ENCODE measurements at regions not wholly inside any gene's neighbourhood (a gene's known extent, or its start where the extent isn't known, plus 50 kb on each side); places are given as distances from the start of the nearest gene placed in this dataset.

DNA sequence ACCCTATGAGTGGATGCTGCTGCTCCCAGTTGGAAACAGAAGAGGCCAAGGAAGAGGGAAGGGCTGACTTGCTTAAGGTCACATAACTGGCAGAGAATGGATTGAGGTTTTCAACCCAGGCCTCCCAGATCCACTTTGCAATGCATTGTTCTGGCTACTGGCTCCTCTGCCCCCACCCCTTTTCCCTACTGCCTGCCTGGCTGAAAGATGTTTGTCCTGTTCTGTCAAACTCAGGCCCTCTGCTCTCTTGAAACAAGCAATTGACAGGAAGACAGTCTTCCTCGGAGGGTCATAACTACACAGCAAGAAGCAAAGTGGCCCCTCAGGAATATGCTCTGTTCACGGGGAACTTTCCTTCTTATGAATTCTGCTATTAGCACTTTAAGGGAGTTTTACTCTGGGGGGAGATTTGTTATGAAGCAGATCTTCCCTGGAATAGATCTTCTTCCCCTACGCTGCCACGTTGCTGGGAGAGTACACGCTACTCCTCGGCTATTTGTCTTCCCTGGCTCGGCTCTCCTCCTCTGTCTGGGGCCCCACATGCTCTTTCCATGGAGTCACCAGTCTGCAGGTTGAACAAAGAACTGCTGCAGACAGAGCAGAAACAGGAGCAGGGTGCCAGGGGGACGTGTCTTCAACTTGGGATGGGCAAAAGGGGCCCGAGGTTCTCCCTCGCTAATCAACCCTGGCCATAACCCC, 436.1 kb downstream of the TYW1 start:
- WGBS (ENCODE audit: insufficient coverage), result 87% methylated on average over 6 of the region's 10 CpGs
- H3K36me3 ChIP-seq (ENCODE audit: control insufficient read depth in 4 of 4, insufficient read depth in 4 of 4, low read length in 3 of 4), result no peaks in the 10 kb centered on the region
- ChIA-PET CTCF (no interaction called here), POLR2A (no interaction called here)
- H3K27ac ChIP-seq (ENCODE audit: insufficient read depth in 1 of 2, low read depth in 1 of 2, low read length in 2 of 2, poor library complexity in 1 of 2, severe bottlenecking in 2 of 2), result no peak overlapping the region
- H3K4me1 ChIP-seq (ENCODE audit: control extremely low read depth in 1 of 4, control insufficient read depth in 4 of 4, insufficient read depth in 4 of 4, low read length in 3 of 4), result no peaks in the 10 kb centered on the region
- no peak for DNase-seq
- H3K9me3 ChIP-seq (ENCODE audit: control extremely low read depth in 1 of 5, control insufficient read depth in 4 of 5, insufficient read depth in 2 of 5, low read depth in 1 of 5, low read length in 4 of 5), result peaks cover 0 to 10% (median 6%) of the 10 kb centered on the region in 5 experiments
- H3K4me3 ChIP-seq (ENCODE audit: control insufficient read depth in 1 of 7, extremely low read depth in 1 of 7, insufficient read depth in 4 of 7, low read depth in 2 of 7, low read length in 6 of 7), result no peak overlapping the region
- peaks cover 0 to 2% (median 0%) of the 10 kb centered on the region in 5 experiments for H3K27me3 ChIP-seq (replicated peaks in 2 of 5; ENCODE audit: control insufficient read depth in 4 of 5, insufficient read depth in 5 of 5, low read length in 4 of 5)

DNA sequence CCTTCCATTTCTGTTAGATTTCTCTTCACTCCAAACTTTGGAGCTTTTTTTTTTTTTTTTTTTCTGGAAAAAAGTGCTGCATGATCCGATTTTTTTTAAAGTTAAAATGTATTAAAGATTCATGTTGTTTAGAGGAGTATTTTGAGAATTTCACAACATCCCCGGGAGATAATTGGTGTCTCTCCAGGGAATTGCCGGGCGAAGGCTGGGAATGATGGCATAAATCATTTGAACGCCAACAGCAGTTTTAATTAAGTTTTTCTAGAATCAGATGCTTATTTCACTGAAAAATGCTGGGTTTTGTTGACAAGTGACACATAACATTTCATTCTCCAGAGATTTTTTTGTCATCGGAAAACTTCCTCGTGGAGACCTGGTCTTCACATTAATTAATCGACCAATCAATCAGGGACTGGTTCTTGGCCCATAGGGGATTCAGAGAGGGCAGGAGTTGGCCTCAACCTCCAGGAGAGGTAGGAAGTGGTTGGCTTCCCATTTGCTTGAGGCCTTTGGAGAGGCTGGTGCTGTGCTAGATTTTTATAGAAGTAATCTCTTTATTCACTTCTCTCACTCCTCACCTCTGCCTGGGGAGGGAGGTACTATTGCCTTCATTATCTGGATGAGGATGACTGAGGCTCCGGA, 439.4 kb downstream of the TYW1 start:
- H3K4me3 ChIP-seq (ENCODE audit: control insufficient read depth in 1 of 7, extremely low read depth in 1 of 7, insufficient read depth in 4 of 7, low read depth in 2 of 7, low read length in 6 of 7), result no peak overlapping the region
- DNase-seq, result no peak
- ChIA-PET CTCF (no interaction called here), POLR2A (no interaction called here)
- peaks cover 0 to 7% (median 3%) of the 10 kb centered on the region in 5 experiments for H3K27me3 ChIP-seq (replicated peaks in 2 of 5; ENCODE audit: control insufficient read depth in 4 of 5, insufficient read depth in 5 of 5, low read length in 4 of 5)
- no peak overlapping the region for H3K27ac ChIP-seq (ENCODE audit: insufficient read depth in 1 of 2, low read depth in 1 of 2, low read length in 2 of 2, poor library complexity in 1 of 2, severe bottlenecking in 2 of 2)
- no peaks in the 10 kb centered on the region for H3K36me3 ChIP-seq (ENCODE audit: control insufficient read depth in 4 of 4, insufficient read depth in 4 of 4, low read length in 3 of 4)
- H3K9me3 ChIP-seq (ENCODE audit: control extremely low read depth in 1 of 5, control insufficient read depth in 4 of 5, insufficient read depth in 2 of 5, low read depth in 1 of 5, low read length in 4 of 5), result peaks cover 0 to 8% (median 2%) of the 10 kb centered on the region in 5 experiments
- H3K4me1 ChIP-seq (ENCODE audit: control extremely low read depth in 1 of 4, control insufficient read depth in 4 of 4, insufficient read depth in 4 of 4, low read length in 3 of 4), result no peaks in the 10 kb centered on the region
- 100% methylated on average over 3 of the region's 9 CpGs for WGBS (ENCODE audit: insufficient coverage)

- Histone ChIP-seq H3K36me3 (ENCODE audit: control insufficient read depth in 4 of 4, insufficient read depth in 4 of 4, low read length in 3 of 4) (no peaks in the 10 kb centered on the region), H3K27ac (ENCODE audit: insufficient read depth in 1 of 2, low read depth in 1 of 2, low read length in 2 of 2, poor library complexity in 1 of 2, severe bottlenecking in 2 of 2) (no peak overlapping the region), H3K4me1 (ENCODE audit: control extremely low read depth in 1 of 4, control insufficient read depth in 4 of 4, insufficient read depth in 4 of 4, low read length in 3 of 4) (no peaks in the 10 kb centered on the region), H3K9me3 (ENCODE audit: control extremely low read depth in 1 of 5, control insufficient read depth in 4 of 5, insufficient read depth in 2 of 5, low read depth in 1 of 5, low read length in 4 of 5) (peaks cover 0 to 5% (median 2%) of the 10 kb centered on the region in 5 experiments), H3K27me3 (replicated peaks in 2 of 5; ENCODE audit: control insufficient read depth in 4 of 5, insufficient read depth in 5 of 5, low read length in 4 of 5) (peaks cover 0 to 7% (median 3%) of the 10 kb centered on the region in 5 experiments), H3K4me3 (ENCODE audit: control insufficient read depth in 1 of 7, extremely low read depth in 1 of 7, insufficient read depth in 4 of 7, low read depth in 2 of 7, low read length in 6 of 7) (no peak overlapping the region)
- DNase-seq, result no peak
- ChIA-PET POLR2A (no interaction called here), CTCF (no interaction called here)
- WGBS (ENCODE audit: insufficient coverage), result 50% methylated on average over 1 of the region's 7 CpGs
Measured at GRCh38 chr7:67438198-67438882, 441.7 kb downstream of the TYW1 start.

- no peak for DNase-seq
- peaks cover 0 to 2% (median 0%) of the 10 kb centered on the region in 5 experiments for H3K9me3 ChIP-seq (ENCODE audit: control extremely low read depth in 1 of 5, control insufficient read depth in 4 of 5, insufficient read depth in 2 of 5, low read depth in 1 of 5, low read length in 4 of 5)
- no peaks in the 10 kb centered on the region for H3K4me1 ChIP-seq (ENCODE audit: control extremely low read depth in 1 of 4, control insufficient read depth in 4 of 4, insufficient read depth in 4 of 4, low read length in 3 of 4)
- WGBS (ENCODE audit: insufficient coverage), result 70% methylated on average over 9 of the region's 13 CpGs
- ChIA-PET CTCF (no interaction called here), POLR2A (no interaction called here)
- H3K36me3 ChIP-seq (ENCODE audit: control insufficient read depth in 4 of 4, insufficient read depth in 4 of 4, low read length in 3 of 4), result no peaks in the 10 kb centered on the region
- no peak overlapping the region for H3K4me3 ChIP-seq (ENCODE audit: control insufficient read depth in 1 of 7, extremely low read depth in 1 of 7, insufficient read depth in 4 of 7, low read depth in 2 of 7, low read length in 6 of 7)
- peaks cover 0 to 7% (median 3%) of the 10 kb centered on the region in 5 experiments for H3K27me3 ChIP-seq (replicated peaks in 2 of 5; ENCODE audit: control insufficient read depth in 4 of 5, insufficient read depth in 5 of 5, low read length in 4 of 5)
- no peak overlapping the region for H3K27ac ChIP-seq (ENCODE audit: insufficient read depth in 1 of 2, low read depth in 1 of 2, low read length in 2 of 2, poor library complexity in 1 of 2, severe bottlenecking in 2 of 2)
Measured at GRCh38 chr7:67438913-67439505, 442.4 kb downstream of the TYW1 start.

DNA sequence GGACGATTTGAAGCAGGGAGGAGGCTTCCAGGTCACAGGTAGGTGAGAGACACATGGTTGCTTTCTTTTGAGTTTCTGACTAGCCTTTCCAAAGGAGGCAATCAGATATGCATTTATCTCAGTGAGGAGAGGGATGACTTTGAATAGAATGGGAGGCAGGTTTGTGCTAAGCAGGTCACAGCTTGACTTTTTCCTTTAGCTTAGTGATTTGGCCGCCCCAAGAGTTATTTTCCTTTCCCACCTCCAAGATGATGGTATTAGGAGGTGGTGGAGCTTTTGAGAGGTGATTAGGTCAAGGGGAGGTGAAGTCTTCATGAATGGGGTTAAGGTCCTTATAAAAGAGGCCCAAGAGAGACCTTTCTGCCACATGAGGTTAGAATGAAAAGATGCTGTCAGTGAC, 443.7 kb downstream of the TYW1 start:
- no peak for DNase-seq
- POLR2A ChIA-PET, result no interaction called here
- peaks cover 0 to 7% (median 3%) of the 10 kb centered on the region in 5 experiments for H3K27me3 ChIP-seq (replicated peaks in 2 of 5; ENCODE audit: control insufficient read depth in 4 of 5, insufficient read depth in 5 of 5, low read length in 4 of 5)
- CTCF ChIA-PET, result no interaction called here
- 56% methylated on average over 1 of the region's 2 CpGs for WGBS (ENCODE audit: insufficient coverage)
- no peak overlapping the region for H3K27ac ChIP-seq (ENCODE audit: insufficient read depth in 1 of 2, low read depth in 1 of 2, low read length in 2 of 2, poor library complexity in 1 of 2, severe bottlenecking in 2 of 2)
- H3K4me3 ChIP-seq (ENCODE audit: control insufficient read depth in 1 of 7, extremely low read depth in 1 of 7, insufficient read depth in 4 of 7, low read depth in 2 of 7, low read length in 6 of 7), result no peak overlapping the region
- no peaks in the 10 kb centered on the region for H3K4me1 ChIP-seq (ENCODE audit: control extremely low read depth in 1 of 4, control insufficient read depth in 4 of 4, insufficient read depth in 4 of 4, low read length in 3 of 4)
- H3K9me3 ChIP-seq (ENCODE audit: control extremely low read depth in 1 of 5, control insufficient read depth in 4 of 5, insufficient read depth in 2 of 5, low read depth in 1 of 5, low read length in 4 of 5), result peaks cover 0 to 7% (median 0%) of the 10 kb centered on the region in 5 experiments
- no peaks in the 10 kb centered on the region for H3K36me3 ChIP-seq (ENCODE audit: control insufficient read depth in 4 of 4, insufficient read depth in 4 of 4, low read length in 3 of 4)

GRCh38 chr7:67445728-67446127, 449.1 kb downstream of the TYW1 start:
- H3K36me3 ChIP-seq (ENCODE audit: control insufficient read depth in 4 of 4, insufficient read depth in 4 of 4, low read length in 3 of 4), result no peaks in the 10 kb centered on the region
- 100% methylated on average over 2 of the region's 4 CpGs for WGBS (ENCODE audit: insufficient coverage)
- H3K4me1 ChIP-seq (ENCODE audit: control extremely low read depth in 1 of 4, control insufficient read depth in 4 of 4, insufficient read depth in 4 of 4, low read length in 3 of 4), result no peaks in the 10 kb centered on the region
- peaks cover 0 to 10% (median 0%) of the 10 kb centered on the region in 5 experiments for H3K9me3 ChIP-seq (ENCODE audit: control extremely low read depth in 1 of 5, control insufficient read depth in 4 of 5, insufficient read depth in 2 of 5, low read depth in 1 of 5, low read length in 4 of 5)
- H3K27me3 ChIP-seq (replicated peaks in 2 of 5; ENCODE audit: control insufficient read depth in 4 of 5, insufficient read depth in 5 of 5, low read length in 4 of 5), result no peaks in the 10 kb centered on the region
- CTCF ChIA-PET, result no interaction called here
- no peak overlapping the region for H3K4me3 ChIP-seq (ENCODE audit: control insufficient read depth in 1 of 7, extremely low read depth in 1 of 7, insufficient read depth in 4 of 7, low read depth in 2 of 7, low read length in 6 of 7)
- no peak overlapping the region for H3K27ac ChIP-seq (ENCODE audit: insufficient read depth in 1 of 2, low read depth in 1 of 2, low read length in 2 of 2, poor library complexity in 1 of 2, severe bottlenecking in 2 of 2)
- no peak for DNase-seq
- POLR2A ChIA-PET, result no interaction called here

DNA sequence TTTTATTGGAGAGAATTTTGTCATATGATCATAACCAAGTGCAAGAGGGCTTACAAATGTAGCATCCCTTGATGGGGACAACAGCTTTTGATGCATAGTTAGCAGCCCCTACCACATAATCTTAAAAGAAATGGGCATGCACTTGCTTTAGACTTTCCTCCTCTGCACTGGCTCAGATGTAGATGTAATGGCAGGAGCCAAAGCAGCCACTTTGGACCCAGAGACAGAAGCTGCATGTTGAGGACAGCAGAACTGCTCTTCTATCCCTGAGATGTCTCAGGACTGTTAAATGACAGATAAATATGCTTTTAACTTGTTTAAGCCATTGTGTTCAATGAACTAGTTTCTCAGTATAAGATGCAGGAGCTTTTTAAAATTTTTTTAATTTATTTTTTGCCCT, 450.7 kb downstream of the TYW1 start:
- no peaks in the 10 kb centered on the region for H3K36me3 ChIP-seq (ENCODE audit: control insufficient read depth in 4 of 4, insufficient read depth in 4 of 4, low read length in 3 of 4)
- H3K9me3 ChIP-seq (ENCODE audit: control extremely low read depth in 1 of 5, control insufficient read depth in 4 of 5, insufficient read depth in 2 of 5, low read depth in 1 of 5, low read length in 4 of 5), result peaks cover 0 to 10% (median 0%) of the 10 kb centered on the region in 5 experiments
- POLR2A ChIA-PET, result no interaction called here
- H3K4me3 ChIP-seq (ENCODE audit: control insufficient read depth in 1 of 7, extremely low read depth in 1 of 7, insufficient read depth in 4 of 7, low read depth in 2 of 7, low read length in 6 of 7), result no peak overlapping the region
- no peaks in the 10 kb centered on the region for H3K27me3 ChIP-seq (replicated peaks in 2 of 5; ENCODE audit: control insufficient read depth in 4 of 5, insufficient read depth in 5 of 5, low read length in 4 of 5)
- CTCF ChIA-PET, result no interaction called here
- H3K27ac ChIP-seq (ENCODE audit: insufficient read depth in 1 of 2, low read depth in 1 of 2, low read length in 2 of 2, poor library complexity in 1 of 2, severe bottlenecking in 2 of 2), result no peak overlapping the region
- H3K4me1 ChIP-seq (ENCODE audit: control extremely low read depth in 1 of 4, control insufficient read depth in 4 of 4, insufficient read depth in 4 of 4, low read length in 3 of 4), result no peaks in the 10 kb centered on the region
- DNase-seq, result no peak
